GM18873 (cell line): ENCODE measurements at regions not wholly inside any gene's neighbourhood (a gene's known extent, or its start where the extent isn't known, plus 50 kb on each side); places are given as distances from the start of the nearest gene placed in this dataset.

Source experiments
- ATAC-seq: cut with Tn5 transposase; IDR thresholded peaks from one replicate; pipeline ENCODE4 v1.9.1; 2021; ENCODE audit warnings: mild to moderate bottlenecking, moderate library complexity, moderate number of reproducible peaks; ENCODE audit not compliant: unreplicated experiment, low FRiP score

DNA sequence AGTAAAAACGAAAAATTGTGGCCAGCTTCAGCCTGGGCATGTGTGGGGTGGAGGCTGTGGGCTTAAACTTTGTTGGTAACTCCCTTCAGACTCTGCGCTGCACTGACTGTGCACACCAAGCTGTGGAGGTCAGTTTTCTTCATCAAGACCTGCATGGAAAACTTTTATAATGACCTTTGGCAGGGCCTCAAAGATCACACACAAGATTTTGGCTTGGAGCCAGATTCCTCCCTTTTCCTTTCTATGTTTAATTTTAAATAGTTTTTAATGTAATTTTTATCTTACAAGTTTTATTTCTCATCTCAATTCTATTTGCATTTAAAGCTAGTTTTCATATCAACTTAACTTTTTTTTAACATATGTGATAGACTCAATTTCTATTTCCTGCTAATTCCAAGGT is 1211.1 kb upstream of the CDH18 start:
- ATAC-seq, result no peak

DNA sequence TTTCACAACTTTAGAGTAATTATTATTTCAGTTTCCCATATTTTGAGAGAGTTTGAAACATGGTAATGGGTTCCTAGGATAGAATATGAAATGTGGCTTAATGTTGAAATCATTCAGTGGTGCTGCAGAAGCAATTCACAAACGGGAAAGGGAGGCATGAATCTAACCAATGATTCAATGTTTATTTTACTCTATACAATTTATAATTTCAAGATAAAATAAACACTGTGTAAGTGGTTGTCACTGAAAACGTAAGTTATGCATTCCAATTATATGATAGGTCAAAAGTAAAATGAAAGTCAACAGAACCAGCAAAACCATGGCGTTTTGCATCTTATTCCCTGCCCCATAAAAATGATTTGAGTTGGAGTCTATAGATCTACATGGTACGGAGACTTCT is 1207.1 kb upstream of the CDH18 start:
- ATAC-seq, result no peak

DNA sequence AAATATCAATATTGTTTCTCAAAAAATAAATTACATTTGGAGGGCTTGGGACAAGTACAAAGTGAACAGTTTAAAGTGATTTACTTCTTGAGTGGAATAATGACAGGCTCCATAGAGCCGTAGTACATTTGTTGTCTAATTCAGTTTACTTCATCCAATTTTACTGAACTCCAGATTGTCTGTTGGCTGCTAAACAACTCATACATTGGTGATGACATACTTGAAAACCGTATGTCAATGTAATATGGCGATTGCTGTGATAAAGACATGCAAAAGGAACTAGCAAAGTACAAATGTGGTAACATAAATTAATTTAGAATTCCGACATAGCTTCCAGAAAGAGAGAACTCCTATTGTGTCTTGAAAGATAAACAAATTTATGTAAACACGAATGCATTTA is 1197.5 kb upstream of the CDH18 start:
- ATAC-seq, result no peak

DNA sequence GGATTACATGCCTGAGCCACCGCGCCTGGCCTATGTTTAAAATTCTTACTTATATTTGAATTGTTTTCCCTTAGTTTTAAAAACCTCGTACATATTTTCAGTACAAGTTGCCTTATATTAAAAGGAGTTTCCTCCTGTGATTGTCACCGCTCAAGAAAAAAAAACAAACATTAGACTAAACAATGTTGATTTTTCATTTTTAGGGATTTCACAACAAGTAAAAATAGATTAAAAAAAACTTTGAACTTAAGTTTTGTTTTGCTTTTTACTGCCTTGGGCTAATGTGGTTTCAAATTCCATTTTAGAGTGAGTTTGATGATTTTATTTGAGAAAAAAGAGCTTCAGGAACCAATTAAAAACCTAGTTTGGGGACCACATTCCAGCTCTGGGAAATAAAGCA is 1196.6 kb upstream of the CDH18 start:
- ATAC-seq, result no peak

DNA sequence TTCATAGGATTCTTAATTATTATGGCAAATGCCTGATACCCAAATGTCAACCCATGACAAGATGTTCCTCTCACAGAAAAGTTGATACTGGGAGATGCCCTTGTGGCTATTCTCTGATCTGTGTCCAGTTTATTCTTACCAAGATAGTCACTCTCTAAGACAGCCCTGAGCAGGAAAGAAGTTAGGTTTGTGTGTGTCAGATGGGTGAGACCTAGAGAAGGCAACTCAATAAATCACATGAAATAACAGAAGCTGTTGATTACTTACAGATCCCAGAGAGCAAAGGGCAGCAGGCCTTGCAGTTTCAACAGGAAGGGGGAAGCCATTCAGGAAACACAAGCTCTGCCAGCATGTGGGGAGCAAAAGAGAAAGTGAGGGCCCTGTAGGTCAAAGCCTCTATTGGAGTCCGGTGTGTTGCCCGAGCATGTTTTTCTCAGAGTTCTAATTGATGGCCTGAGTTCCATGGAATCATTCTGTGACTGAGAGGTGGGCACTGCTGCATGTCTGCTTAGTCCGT is 1193.7 kb upstream of the CDH18 start:
- no peak for ATAC-seq

DNA sequence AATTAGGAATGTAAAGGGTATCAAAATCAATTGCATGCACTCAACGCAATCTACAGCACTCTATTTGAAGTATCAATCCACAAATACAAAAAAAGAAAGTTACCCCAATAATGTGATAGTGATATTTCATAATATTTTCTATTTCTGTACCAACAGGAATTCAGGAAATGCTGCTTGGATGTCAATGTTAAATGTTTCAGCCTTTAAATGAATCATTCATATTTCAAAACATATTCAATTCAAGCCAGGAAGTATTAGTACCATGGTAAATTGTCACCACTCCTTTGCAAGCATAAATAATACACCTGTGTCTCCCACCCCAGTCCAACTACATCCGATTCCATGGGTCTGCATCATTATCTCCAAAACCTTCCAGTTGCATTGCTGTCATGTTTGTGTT is 1185.5 kb upstream of the CDH18 start:
- no peak for ATAC-seq

DNA sequence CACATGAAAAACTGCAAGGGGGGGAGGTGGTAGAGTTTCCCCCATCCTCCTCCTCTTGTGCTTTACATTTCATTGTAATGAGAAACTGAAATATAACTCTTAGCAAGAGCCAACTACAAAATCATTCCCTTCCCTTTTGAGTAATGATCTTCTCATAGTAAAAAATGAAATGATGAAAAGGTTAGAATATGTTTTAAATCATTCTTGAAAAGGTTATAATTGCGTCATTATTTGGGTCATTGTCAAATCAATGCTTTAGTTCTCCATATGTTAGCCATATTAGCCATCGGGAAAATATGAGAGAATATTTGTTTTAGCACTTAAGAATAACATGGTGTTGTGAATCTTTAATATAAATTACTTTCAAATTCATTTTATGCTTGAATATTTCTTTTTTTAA is 1185.0 kb upstream of the CDH18 start:
- no peak for ATAC-seq

DNA sequence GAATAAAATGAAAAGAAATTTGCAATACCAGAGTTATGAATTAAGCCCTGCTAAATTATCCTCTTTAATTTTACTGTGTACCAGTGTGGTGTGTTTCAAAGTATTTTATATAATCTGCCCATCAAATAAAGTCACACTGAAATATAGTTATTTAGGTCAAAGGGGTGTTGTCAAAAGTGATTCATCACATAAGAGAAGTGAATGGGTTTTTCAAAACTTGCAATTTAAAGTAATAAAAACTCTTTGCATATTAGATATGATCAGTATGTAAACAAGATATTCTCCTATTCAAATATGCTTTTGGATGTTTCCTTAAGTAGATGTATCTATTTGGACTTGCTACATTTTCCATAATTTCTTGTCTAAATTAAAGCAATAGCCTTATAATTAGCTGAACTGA is 1183.0 kb upstream of the CDH18 start:
- ATAC-seq, result no peak

DNA sequence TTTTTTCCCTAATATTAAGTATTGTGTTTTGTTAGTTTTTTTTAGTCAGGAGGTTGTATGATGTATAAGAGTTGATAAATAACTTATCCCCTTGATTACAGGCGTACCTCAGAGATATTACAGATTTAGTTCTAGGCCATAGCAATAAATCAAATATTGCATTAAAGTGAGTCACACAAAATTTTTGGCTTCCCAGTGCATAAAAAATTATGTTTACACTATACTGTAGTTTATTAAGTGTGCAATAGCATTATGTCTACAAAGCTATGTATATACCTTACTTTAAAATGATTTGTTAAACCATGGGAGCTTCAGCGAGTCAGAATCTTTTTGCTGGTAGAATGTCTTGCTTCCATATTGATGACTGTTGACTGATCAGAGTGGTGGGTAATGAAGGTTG is 1180.6 kb upstream of the CDH18 start:
- no peak for ATAC-seq

DNA sequence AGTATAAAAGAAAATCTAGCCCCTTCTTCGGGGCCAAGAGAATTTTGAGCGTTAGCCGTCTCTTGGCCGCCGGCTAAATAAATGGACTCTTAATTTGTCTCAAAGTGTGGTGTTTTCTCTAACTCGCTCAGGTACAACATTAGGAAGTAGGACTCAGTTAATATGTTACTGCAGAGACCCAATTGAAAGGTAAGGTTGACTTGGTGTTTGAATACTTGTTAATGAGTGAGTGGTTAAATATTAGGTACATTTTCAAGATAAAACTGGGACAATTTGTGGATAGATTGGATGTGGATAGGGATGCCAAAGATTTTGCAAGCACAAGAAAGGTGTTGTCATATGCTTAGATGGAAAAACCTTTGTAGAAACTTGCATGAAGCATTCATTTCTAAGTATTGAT is 1177.3 kb upstream of the CDH18 start:
- ATAC-seq, result no peak

DNA sequence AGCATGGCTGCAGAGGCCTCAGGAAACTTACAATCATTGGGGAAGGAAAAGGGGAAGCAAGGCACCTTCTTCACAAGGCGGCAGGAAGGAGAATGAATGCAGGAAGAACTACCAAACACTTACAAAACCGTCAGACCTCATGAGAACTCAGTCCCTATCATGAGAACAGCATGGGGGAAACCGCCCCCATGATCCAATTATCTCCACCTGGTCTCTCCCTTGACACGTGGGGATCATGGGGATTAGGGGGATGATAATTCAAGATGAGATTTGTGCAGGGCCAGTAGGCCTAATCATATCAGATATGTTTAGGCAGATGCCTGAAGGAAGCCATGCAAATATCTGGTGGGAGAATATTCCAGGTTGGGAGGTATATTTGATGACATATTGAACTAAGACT is 1176.4 kb upstream of the CDH18 start:
- no peak for ATAC-seq

DNA sequence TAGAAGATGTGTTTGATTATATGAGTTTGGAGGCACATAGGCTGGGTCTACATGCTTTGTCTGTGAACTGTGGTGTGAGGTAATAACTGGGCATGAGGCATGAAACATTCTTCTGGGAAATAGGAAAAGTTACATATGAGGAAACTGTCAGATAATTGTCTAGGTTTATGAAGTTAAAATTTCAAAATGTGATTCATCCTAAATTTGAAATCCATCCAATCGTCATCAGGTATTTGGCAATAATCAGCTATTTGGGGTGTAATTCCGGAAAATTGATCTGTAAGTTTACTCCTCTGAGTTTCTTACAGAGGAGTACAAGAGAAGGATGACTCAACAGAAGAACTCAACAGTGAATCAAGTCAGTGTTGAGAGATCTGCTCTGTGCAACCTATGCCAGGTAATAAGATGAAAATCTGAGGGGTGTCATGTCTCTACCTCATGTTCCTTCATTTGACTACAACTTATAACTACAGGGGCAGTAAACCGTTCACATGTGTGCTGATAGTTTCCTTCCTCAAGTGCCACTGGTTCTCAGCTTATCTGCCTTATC is 1171.6 kb upstream of the CDH18 start:
- no peak for ATAC-seq

DNA sequence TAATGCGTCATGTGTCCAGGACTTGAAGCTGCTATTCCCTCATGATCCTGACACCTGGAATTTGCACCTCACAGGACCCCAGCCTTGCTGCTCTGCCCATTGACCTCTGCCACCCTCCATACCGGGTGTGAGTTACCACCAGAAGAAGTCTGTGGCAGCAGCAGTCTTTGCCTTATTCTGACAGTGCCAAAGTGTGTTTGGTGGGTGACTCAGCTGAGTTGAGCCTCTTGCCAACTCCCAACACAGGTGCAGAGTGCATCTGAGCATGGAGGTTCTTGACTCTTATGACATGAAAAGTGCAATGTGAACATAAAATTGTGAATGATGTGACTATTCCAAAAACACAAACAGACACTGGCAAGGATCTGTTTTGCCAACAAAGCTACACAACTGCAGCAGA is 1166.5 kb upstream of the CDH18 start:
- ATAC-seq, result no peak

DNA sequence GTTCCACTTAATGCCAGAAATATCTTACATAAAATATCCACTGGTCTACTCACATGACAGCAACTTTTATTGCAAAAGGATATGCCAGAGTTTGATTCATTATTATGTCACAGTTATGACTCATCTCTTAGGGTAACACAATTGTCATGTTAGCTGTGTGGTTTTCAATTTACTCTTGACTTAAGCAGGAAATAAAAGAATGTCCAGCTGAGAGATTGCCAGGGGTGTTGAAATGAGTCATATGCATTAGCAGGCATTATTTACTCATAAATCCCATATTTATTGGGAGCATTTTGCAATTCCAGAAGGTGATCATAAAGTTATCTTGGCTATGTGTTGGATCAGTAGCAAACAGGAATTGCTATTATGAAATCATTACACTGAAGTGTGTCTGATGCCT is 1164.6 kb upstream of the CDH18 start:
- ATAC-seq, result no peak

DNA sequence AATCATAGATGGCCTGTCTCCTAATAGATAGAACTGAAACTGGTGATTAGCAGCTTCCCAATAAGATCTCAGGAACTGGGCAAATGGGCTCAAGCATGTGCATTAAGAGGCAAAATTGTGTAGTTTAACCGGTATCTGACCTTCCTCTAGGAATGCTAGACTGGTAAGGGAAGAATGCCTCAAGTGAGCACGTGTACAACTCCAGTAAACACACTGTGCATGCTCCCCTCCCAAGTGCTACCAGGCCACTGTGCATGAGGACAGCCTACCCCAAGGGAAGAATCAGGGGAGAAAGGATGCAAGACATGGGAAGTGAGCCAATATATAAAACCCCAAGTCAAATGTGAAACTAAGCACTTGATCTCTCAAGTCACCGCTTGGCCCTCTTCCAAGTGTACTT is 1157.4 kb upstream of the CDH18 start:
- no peak for ATAC-seq

DNA sequence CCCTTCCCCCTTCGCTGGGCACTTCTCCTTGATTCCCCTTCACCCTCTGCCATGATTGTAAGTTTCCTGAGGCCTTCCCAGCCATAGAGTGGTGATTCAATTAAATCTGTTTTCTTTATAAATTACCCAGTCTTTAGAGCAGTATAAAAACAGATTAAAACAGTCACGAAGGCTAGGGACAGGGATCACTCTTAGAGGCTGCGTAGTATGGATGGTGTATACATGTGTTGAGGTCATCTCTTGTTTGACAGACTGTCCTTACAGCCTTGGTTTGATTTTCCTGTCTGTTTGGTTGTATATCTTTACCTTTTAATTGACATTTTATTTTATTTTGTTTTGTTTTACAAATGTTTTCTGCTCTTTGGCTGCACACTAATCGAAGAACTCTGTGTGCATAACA is 1155.7 kb upstream of the CDH18 start:
- no peak for ATAC-seq

DNA sequence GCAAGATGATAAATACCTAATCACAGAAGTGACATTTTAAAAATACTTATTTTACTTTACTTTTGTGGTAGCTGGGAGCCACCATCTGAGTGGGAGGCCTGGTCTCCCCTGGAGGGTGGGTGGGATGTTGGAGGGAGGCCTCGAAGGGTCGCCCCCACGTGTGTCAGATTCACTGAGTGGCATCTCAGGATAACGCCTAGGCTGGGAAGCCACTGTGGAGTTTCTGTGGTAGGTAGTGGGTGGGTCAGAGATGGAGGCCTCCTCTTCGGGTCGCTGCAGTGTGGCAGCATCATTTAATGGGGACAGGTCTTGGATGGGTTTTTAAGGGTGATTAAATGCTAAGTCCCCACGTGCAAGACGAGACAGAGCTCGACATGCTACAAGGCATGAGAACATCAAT is 1154.8 kb upstream of the CDH18 start:
- ATAC-seq, result no peak

DNA sequence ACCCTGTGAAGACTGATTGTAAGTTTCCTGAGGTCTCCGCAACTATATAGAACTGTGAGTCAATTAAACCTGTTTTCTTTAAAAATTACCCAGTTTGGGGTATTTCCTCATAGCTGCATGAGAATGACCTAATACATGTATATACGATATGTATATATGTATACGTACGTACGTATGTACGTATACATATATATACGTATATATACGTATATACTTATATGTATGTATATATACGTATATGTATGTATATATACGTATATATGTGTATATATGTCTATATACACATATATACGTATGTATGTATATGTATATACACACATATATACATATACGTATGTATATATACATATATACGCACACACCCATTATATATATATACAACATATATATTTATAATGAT is 1153.0 kb upstream of the CDH18 start:
- no peak for ATAC-seq

DNA sequence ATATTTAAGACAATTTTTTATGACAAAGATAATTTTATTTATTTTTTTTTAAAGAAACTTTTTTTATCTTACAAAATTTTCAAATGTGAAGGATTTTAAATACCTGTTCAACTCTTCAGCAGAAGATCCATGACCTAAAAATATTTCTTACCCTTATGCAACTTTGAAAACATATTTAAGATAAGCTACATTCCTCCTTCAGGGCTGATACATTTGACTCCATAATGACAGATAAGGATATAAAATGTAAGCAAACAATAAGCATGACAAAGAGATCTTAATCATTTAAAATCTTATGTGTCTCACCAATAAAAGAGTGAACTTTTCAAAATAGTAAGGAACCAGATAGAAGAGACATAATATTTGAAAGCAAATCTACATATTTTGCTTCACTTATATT is 1138.2 kb upstream of the CDH18 start:
- ATAC-seq, result no peak

DNA sequence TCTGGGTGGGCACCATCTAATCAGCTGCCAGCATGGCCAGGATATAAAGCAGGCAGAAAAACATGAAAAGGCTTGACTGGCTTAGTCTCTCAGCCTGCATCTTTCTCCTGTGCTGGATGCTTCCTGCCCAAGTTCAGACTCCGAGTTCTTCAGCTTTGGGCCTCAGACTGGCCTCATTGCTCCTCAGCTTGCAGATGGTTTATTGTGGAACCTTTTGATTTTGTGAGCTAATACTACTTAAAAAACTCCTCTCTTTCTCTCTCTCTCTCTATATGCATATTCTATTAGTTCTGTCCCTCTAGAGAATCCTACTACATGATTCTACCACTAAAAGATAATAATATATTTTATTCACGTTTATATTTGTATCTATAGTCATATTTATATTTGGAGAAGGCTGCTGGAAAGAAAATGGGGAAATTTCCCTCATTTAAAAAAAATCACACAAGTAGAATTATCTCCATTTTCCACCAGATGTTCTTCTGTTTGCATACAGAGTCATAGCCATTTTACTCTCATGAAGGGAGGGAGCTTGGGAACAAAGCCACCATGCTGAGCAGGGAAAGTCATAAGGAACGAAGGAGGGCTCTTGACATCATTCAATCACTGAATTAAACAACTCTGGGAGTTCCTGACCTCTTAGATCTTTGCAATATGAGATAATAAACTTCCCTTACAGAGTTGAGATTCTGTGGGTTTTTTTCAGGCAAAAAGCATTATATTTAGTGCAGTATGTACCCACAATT is 1137.4 kb upstream of the CDH18 start:
- no peak for ATAC-seq

DNA sequence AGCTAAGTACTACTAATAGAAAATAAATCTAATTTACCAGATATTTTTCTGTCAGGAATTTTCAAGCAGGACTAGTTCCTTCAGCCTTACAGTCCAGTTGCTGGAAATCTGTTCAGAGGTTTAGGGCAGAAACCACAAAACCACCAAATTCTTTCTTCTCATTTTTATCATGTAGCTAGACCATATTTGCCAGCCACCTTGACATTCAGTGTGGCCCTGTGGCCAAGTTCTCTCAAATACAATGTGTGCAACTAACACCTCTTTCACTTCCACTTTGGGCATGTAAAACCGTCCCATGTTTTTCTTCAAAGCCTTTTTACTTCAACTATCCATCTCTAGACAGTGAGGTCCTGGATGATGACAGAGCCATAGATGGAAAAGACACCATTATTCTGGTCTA is 1133.2 kb upstream of the CDH18 start:
- ATAC-seq, result no peak

DNA sequence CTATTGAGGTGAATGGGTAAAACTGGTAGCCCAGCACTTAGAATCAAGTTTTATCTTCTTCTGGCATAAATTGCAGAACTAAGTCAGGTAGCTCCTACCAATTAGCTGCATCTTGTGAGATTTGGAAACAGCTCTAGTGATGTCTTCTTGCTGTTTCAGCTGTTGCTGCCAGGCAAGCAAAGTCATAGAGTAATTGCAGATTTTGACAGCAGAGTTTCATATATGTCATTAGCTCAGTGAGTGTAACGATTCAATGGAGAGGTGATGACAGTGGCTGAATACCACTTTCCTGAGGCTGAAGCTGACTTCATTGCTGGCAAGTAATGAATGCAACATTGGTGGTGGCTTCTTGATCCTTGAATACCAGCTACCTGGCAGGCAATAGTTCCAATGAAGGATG is 1109.7 kb upstream of the CDH18 start:
- no peak for ATAC-seq

DNA sequence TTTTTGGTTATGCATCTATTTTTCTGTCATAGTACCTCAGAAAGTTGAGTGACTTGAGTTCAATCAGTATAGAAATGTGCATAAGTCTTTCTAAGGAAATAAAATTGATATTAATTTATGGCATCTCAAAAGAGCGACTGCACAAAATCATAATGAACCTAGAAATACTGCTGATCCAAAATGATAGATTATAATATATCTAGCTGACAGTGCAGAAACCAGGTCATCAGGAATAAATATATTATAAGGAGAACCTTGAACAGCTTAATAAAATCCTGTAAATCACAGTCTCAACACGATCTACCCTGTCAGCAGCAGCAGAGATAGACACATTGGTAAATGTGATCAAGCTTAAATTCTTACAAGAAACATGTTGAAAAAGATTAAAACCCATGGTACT is 1106.6 kb upstream of the CDH18 start:
- no peak for ATAC-seq
